OCI-LY7 (cell line): ENCODE measurements at regions not wholly inside any gene's neighbourhood (a gene's known extent, or its start where the extent isn't known, plus 50 kb on each side); places are given as distances from the start of the nearest gene placed in this dataset.
"Not testable (repeated sequence)": the region's sequence is repeated elsewhere in the genome, so short reads cannot be mapped to it uniquely, and the experiment has no call there.

Experiments used
- BruUV-seq: library from RNA; stranded (reverse); fragments of 400-500 nt; replicated peaks from 2 replicates; lab custom pipeline; 2021; lab: Mats Ljungman, UMichigan
- CTCF ChIA-PET: fragments of 300-600 bp; sonication (Branson Sonifier 250); formaldehyde crosslinking; loops from one replicate; lab custom pipeline; 2022; ENCODE audit warnings: antibody characterized with exemption; ENCODE audit not compliant: unreplicated experiment; lab: Charles Lee
- POLR2A ChIA-PET: fragments of 300-600 bp; sonication (Branson Sonifier 250); formaldehyde crosslinking; loops from one replicate; lab custom pipeline; 2022; ENCODE audit warnings: antibody characterized with exemption; lab: Charles Lee
- DNase-seq: peaks from one replicate; pipeline ENCODE4 v3.0.0-alpha.2; 2015; ENCODE audit warnings: low spot score
- H2AFZ ChIP-seq: fragments of 200-600 bp; sonication (generic), shearing (Covaris generic); 2 replicates; pipeline ENCODE4 v1.6.1; 2014; ENCODE audit warnings: mild to moderate bottlenecking, antibody characterized with exemption, low read length, moderate library complexity
- H3K27ac ChIP-seq: fragments of 200-600 bp; sonication (generic); 2 replicates; pipeline ENCODE4 v1.5.1; 2014; ENCODE audit warnings: mixed run types, low read depth, mild to moderate bottlenecking, moderate library complexity, low read length, inconsistent platforms; ENCODE audit not compliant: poor library complexity, severe bottlenecking
- H3K36me3 ChIP-seq: fragments of 200-600 bp; sonication (generic); 2 replicates; pipeline ENCODE4 v1.6.1; 2014; ENCODE audit warnings: mild to moderate bottlenecking, antibody characterized with exemption, low read length, moderate library complexity, mixed read lengths; ENCODE audit not compliant: insufficient read depth
- H3K4me1 ChIP-seq: fragments of 200-600 bp; sonication (generic); 2 replicates; pipeline ENCODE4 v1.5.1; 2014; ENCODE audit warnings: mild to moderate bottlenecking, low read length; ENCODE audit not compliant: insufficient read depth, poor library complexity, severe bottlenecking
- H3K4me2 ChIP-seq: fragments of 200-600 bp; sonication (generic); 2 replicates; pipeline ENCODE4 v1.6.1; 2014; ENCODE audit warnings: mild to moderate bottlenecking, low read length
- H3K4me3 ChIP-seq: fragments of 200-600 bp; sonication (generic); 2 replicates; pipeline ENCODE4 v1.5.1; 2014; ENCODE audit warnings: mild to moderate bottlenecking, low read depth, low read length; ENCODE audit not compliant: poor library complexity, severe bottlenecking
- H3K79me2 ChIP-seq: fragments of 200-600 bp; sonication (generic); 2 replicates; pipeline ENCODE4 v1.6.1; 2016; ENCODE audit warnings: low read depth, mild to moderate bottlenecking, low read length, moderate library complexity, mixed read lengths; ENCODE audit not compliant: insufficient read depth
- H3K9me2 ChIP-seq: fragments of 200-600 bp; sonication (generic); 2 replicates; pipeline ENCODE4 v1.6.1; 2016; ENCODE audit warnings: mild to moderate bottlenecking, low read length, mixed read lengths; ENCODE audit not compliant: insufficient read depth
- H3K9me3 ChIP-seq: fragments of 200-600 bp; sonication (generic); 2 replicates; pipeline ENCODE4 v1.6.1; 2014; ENCODE audit warnings: mild to moderate bottlenecking, mixed run types, low read length, mixed read lengths
- H4K20me1 ChIP-seq: fragments of 200-600 bp; sonication (generic); 2 replicates; pipeline ENCODE4 v1.6.1; 2014; ENCODE audit warnings: mild to moderate bottlenecking, antibody characterized with exemption, low read length, moderate library complexity, mixed read lengths; ENCODE audit not compliant: insufficient read depth
- CTCF ChIP-seq: fragments of 200-600 bp; sonication (generic); conservative IDR thresholded peaks from 2 replicates; pipeline ENCODE4 v1.5.1; 2014; ENCODE audit warnings: mild to moderate bottlenecking, antibody characterized with exemption, low read length, moderate library complexity, mixed read lengths
- EZH2phosphoT487 ChIP-seq: fragments of 200-600 bp; sonication (generic); IDR thresholded peaks from 2 replicates; pipeline ENCODE4 v1.6.1; 2018; ENCODE audit warnings: low read depth, borderline replicate concordance, mild to moderate bottlenecking, mixed run types, antibody characterized with exemption, low read length, moderate library complexity, mixed read lengths
- intact Hi-C: fragments of 100-400 bp; cut with micrococcal nuclease; formaldehyde crosslinking; loops from one replicate; pipeline ENCODE4 v1.10.0; 2022; ENCODE audit not compliant: unreplicated experiment

DNA sequence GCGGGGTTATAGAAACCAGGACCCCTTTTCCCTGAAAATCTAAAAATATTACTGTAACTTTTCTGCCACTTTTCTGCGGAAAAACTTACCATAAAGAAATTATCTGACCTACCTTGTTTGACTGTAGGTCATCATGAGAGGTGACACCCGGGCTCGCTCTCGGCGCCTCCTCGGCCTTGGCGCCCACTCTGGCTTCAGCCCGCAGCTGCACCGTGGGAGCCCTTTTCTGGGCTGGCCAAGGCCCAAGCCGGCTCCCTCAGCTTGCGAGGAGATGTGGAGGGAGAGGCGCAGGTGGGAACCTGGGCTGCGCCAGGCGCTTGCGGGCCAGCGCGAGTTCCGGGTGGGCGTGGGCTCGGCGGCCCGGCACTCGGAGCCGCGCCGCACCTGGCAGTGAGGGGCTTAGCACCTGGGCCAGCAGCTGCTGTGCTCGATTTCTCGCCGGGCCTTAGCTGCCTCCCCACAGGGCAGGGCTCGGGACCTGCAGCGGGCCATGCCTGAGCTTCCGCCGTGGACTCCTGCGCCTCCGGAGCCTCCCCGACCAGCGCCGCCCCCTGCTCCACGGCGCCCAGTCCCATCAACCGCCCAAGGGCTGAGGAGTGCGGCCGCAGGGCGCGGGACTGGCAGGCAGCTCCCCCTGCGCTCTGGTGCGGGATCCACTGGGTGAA is 107.7 kb upstream of the DNAJC10 start:
- TF ChIP-seq EZH2phosphoT487 (no peak), CTCF (no peak)
- no peaks in the 10 kb centered on the region for H3K79me2 ChIP-seq
- ChIA-PET CTCF (no interaction called here), POLR2A (interaction anchor here (0.6 to 0.8 kb wide), 3 partner anchors 10 to 26 kb away, joined by 3 to 4 read pairs (median 4); no protein-coding TSS in a partner anchor)
- no peak overlapping the region for H3K4me3 ChIP-seq
- H3K27ac ChIP-seq = no peak overlapping the region
- no peaks in the 10 kb centered on the region for H3K36me3 ChIP-seq
- H3K4me2 ChIP-seq = no peak overlapping the region
- no TSS peak for BruUV-seq
- no peaks in the 10 kb centered on the region for H3K9me3 ChIP-seq
- H3K4me1 ChIP-seq = no peaks in the 10 kb centered on the region
- H4K20me1 ChIP-seq = no peaks in the 10 kb centered on the region
- no peaks in the 10 kb centered on the region for H3K9me2 ChIP-seq
- no peak overlapping the region for H2AFZ ChIP-seq
- intact Hi-C loops = no loop called here
- no peak for DNase-seq

GRCh38 chr2:182609005-182609404 is 107.1 kb upstream of the DNAJC10 start:
- H3K9me3 ChIP-seq, H3K4me1 ChIP-seq, intact Hi-C loops, H3K9me2 ChIP-seq, DNase-seq, H3K4me3 ChIP-seq, H4K20me1 ChIP-seq, H3K79me2 ChIP-seq, H3K36me3 ChIP-seq, CTCF ChIA-PET, H3K27ac ChIP-seq, H3K4me2 ChIP-seq, H2AFZ ChIP-seq, BruUV-seq: not testable (repeated sequence)
- POLR2A ChIA-PET = interaction anchor here (0.6 to 0.8 kb wide), 2 partner anchors 10 to 19 kb away, joined by 4 read pairs; no protein-coding TSS in a partner anchor

DNA sequence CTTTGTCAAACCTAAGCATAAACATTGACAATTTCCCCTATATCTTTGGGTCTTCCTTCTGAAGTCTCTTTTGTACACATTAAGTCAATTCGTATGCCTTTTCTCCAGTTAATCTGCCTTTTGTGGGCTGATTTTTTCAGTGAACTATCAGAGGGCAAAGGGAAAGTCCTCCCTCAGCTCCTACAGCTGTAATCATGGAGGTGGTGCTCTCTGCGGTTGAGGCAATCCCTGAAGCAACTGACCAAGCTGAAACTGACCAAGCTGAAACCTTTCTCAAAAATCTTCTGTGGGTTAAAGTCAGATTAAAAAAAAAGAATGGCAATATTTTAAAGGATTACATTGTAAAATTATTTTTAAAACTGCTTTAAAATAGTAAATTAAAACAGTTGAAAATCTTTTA is 105.8 kb upstream of the DNAJC10 start:
- H2AFZ ChIP-seq = no peak overlapping the region
- POLR2A ChIA-PET = interaction anchor here (1.0 to 1.3 kb wide), 2 partner anchors 9 to 14 kb away, joined by 3 to 6 read pairs; no protein-coding TSS in a partner anchor

More for the DNA sequence above, 105.8 kb upstream of the DNAJC10 start:
- Histone ChIP-seq H3K9me2 (no peaks in the 10 kb centered on the region), H3K4me1 (no peaks in the 10 kb centered on the region), H3K79me2 (no peaks in the 10 kb centered on the region), H4K20me1 (no peaks in the 10 kb centered on the region), H3K4me3 (no peak overlapping the region), H3K36me3 (no peaks in the 10 kb centered on the region), H3K4me2 (no peak overlapping the region), H3K9me3 (no peaks in the 10 kb centered on the region), H3K27ac (no peak overlapping the region)
- intact Hi-C loops = no loop called here
- no TSS peak for BruUV-seq
- TF ChIP-seq CTCF (no peak), EZH2phosphoT487 (no peak)
- DNase-seq = no peak
- CTCF ChIA-PET = no interaction called here
